ENCODE measurements at regions not wholly inside any gene's neighbourhood (a gene's known extent, or its start where the extent isn't known, plus 50 kb on each side); places are given as distances from the start of the nearest gene placed in this dataset.

DNA sequence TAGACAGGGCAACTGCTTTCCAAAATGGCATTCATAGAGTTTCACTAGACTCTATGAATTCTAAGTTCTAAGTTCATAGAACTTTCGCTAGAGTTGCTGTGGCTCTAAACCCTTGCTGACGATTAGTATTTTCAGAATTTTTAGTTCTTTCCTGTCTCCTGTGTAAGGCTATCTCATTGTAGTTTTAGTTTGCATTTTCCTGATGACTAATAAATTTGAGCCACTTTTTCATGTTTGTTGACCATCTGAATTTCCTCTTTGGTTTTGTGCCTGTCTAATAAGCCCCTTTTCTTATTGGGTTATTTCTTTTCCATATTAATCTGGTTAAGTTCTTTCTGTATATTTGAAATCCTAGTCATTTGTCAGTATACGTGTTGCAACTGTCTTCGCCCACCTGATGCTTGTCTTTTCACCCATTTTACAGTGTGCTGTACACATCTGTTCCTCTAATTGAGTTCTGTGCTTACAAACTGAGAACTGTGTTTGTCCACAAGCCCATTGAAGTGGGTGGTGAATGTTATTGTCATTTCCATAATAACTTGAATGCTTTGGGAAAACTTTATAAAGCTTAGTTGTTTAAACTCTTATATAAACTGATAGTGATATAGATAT lies 177.7 kb upstream of the CDYL start:
- TF ChIP-seq, protein P1, sequence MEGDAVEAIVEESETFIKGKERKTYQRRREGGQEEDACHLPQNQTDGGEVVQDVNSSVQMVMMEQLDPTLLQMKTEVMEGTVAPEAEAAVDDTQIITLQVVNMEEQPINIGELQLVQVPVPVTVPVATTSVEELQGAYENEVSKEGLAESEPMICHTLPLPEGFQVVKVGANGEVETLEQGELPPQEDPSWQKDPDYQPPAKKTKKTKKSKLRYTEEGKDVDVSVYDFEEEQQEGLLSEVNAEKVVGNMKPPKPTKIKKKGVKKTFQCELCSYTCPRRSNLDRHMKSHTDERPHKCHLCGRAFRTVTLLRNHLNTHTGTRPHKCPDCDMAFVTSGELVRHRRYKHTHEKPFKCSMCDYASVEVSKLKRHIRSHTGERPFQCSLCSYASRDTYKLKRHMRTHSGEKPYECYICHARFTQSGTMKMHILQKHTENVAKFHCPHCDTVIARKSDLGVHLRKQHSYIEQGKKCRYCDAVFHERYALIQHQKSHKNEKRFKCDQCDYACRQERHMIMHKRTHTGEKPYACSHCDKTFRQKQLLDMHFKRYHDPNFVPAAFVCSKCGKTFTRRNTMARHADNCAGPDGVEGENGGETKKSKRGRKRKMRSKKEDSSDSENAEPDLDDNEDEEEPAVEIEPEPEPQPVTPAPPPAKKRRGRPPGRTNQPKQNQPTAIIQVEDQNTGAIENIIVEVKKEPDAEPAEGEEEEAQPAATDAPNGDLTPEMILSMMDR (IDR thresholded peaks at IDR 0.05): no peak
- no peak for TF ChIP-seq EP300 (IDR thresholded peaks at IDR 0.05)
- no peak for TF ChIP-seq POLR2AphosphoS5 (IDR thresholded peaks at IDR 0.05)
- no peak for TF ChIP-seq POLR2A (IDR thresholded peaks at IDR 0.05)

Data from stomach (tissue), 4 donors.